ENCODE measurements at regions not wholly inside any gene's neighbourhood (a gene's known extent, or its start where the extent isn't known, plus 50 kb on each side); places are given as distances from the start of the nearest gene placed in this dataset.
A peak's percentile ranks its signal among the peaks of the same experiment; 100 is the strongest.

GRCh38 chr12:53842686-53843085 lies 90.9 kb upstream of the CISTR start:
- no peak for TF ChIP-seq NFIC (IDR thresholded peaks at IDR 0.05)
- no peak for TF ChIP-seq MAX (IDR thresholded peaks at IDR 0.05)
- TF ChIP-seq YY1 (IDR thresholded peaks at IDR 0.05; ENCODE audit: low read depth) = no peak
- TF ChIP-seq RAD21 (IDR thresholded peaks at IDR 0.05; ENCODE audit: low read depth) = no peak
- TF ChIP-seq REST (IDR thresholded peaks at IDR 0.05; ENCODE audit: low read depth) = no peak
- no peak for TF ChIP-seq FOXM1 (IDR thresholded peaks at IDR 0.05; ENCODE audit: borderline replicate concordance, low read depth)

- TF ChIP-seq RAD21 (IDR thresholded peaks at IDR 0.05; ENCODE audit: low read depth) (no peak), NFIC (IDR thresholded peaks at IDR 0.05) (no peak), ZBTB7A (IDR thresholded peaks at IDR 0.05; ENCODE audit: low read depth) (no peak), EP300 (IDR thresholded peaks at IDR 0.05; ENCODE audit: borderline replicate concordance) (no peak), MAX (IDR thresholded peaks at IDR 0.05) (no peak)
Observed at GRCh38 chr12:53843545-53843944, 91.8 kb upstream of the CISTR start.

- TF ChIP-seq MAX (IDR thresholded peaks at IDR 0.05) = no peak
- peak; percentile 85 for TF ChIP-seq TEAD4 (IDR thresholded peaks at IDR 0.05)
Observed at GRCh38 chr12:53844994-53845844, 93.4 kb upstream of the HOXC13 start.

GRCh38 chr12:53845932-53846331 lies 92.7 kb upstream of the HOXC13 start:
- TF ChIP-seq MAX (IDR thresholded peaks at IDR 0.05) (no peak), YY1 (IDR thresholded peaks at IDR 0.05; ENCODE audit: low read depth) (no peak), ZBTB7A (IDR thresholded peaks at IDR 0.05; ENCODE audit: low read depth) (no peak), USF1 (IDR thresholded peaks at IDR 0.05) (no peak), EP300 (IDR thresholded peaks at IDR 0.05; ENCODE audit: borderline replicate concordance) (no peak), EGR1 (IDR thresholded peaks at IDR 0.05) (no peak), TEAD4 (IDR thresholded peaks at IDR 0.05) (no peak)

- TF ChIP-seq RAD21 (IDR thresholded peaks at IDR 0.05; ENCODE audit: low read depth) = no peak
- no peak for TF ChIP-seq NFIC (IDR thresholded peaks at IDR 0.05)
- no peak for TF ChIP-seq YY1 (IDR thresholded peaks at IDR 0.05; ENCODE audit: low read depth)
- no peak for TF ChIP-seq CEBPB (IDR thresholded peaks at IDR 0.05)
- TF ChIP-seq REST (IDR thresholded peaks at IDR 0.05; ENCODE audit: low read depth) = no peak
- no peak for TF ChIP-seq FOXM1 (IDR thresholded peaks at IDR 0.05; ENCODE audit: borderline replicate concordance, low read depth)
- TF ChIP-seq EGR1 (IDR thresholded peaks at IDR 0.05) = no peak
- no peak for TF ChIP-seq TEAD4 (IDR thresholded peaks at IDR 0.05)
- no peak for TF ChIP-seq USF1 (IDR thresholded peaks at IDR 0.05)
- TF ChIP-seq ZBTB7A (IDR thresholded peaks at IDR 0.05; ENCODE audit: low read depth) = no peak
- TF ChIP-seq CREB1 (IDR thresholded peaks at IDR 0.05; ENCODE audit: low read depth) = no peak
- no peak for TF ChIP-seq TAF1 (IDR thresholded peaks at IDR 0.05; ENCODE audit: low read depth)
- no peak for TF ChIP-seq TCF12 (IDR thresholded peaks at IDR 0.05; ENCODE audit: low read depth)
- no peak for TF ChIP-seq MAX (IDR thresholded peaks at IDR 0.05)
- TF ChIP-seq EP300 (IDR thresholded peaks at IDR 0.05; ENCODE audit: borderline replicate concordance) = no peak
Observed at GRCh38 chr12:53849113-53849512, 89.5 kb upstream of the HOXC13 start.

- TF ChIP-seq MAX (IDR thresholded peaks at IDR 0.05) (no peak), TAF1 (IDR thresholded peaks at IDR 0.05; ENCODE audit: low read depth) (no peak), NFIC (IDR thresholded peaks at IDR 0.05) (no peak), REST (IDR thresholded peaks at IDR 0.05; ENCODE audit: low read depth) (no peak), ZBTB7A (IDR thresholded peaks at IDR 0.05; ENCODE audit: low read depth) (no peak), EGR1 (IDR thresholded peaks at IDR 0.05) (no peak), EP300 (IDR thresholded peaks at IDR 0.05; ENCODE audit: borderline replicate concordance) (no peak), FOXM1 (IDR thresholded peaks at IDR 0.05; ENCODE audit: borderline replicate concordance, low read depth) (no peak), CREB1 (IDR thresholded peaks at IDR 0.05; ENCODE audit: low read depth) (no peak), CEBPB (IDR thresholded peaks at IDR 0.05) (no peak), TCF12 (IDR thresholded peaks at IDR 0.05; ENCODE audit: low read depth) (no peak), TEAD4 (IDR thresholded peaks at IDR 0.05) (no peak), RAD21 (IDR thresholded peaks at IDR 0.05; ENCODE audit: low read depth) (no peak), USF1 (IDR thresholded peaks at IDR 0.05) (no peak), YY1 (IDR thresholded peaks at IDR 0.05; ENCODE audit: low read depth) (no peak)
Observed at GRCh38 chr12:53849656-53850055, 89.0 kb upstream of the HOXC13 start.

All from Ishikawa (cell line).